ENCODE measurements at regions not wholly inside any gene's neighbourhood (a gene's known extent, or its start where the extent isn't known, plus 50 kb on each side); places are given as distances from the start of the nearest gene placed in this dataset.

DNA sequence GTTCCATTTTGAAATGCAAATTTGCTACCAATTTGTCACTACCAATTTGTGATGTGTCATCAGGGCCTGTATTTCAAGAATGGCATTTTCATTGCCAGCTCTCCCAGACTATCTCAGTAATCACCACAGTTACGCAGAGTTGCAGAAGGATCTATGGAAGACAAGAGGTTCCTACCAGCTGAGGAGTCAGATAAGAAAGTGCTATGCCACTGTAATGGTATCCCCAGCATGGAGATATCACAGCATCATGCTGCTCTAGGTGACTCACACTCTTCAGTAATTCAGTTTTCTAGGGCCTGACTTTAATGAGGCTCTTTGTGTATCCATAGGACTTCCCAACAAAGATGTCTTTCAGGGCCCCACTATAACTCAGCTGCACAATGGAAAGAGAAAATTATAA is 490.3 kb downstream of the ARHGEF28 start:
- TF ChIP-seq, protein P1, sequence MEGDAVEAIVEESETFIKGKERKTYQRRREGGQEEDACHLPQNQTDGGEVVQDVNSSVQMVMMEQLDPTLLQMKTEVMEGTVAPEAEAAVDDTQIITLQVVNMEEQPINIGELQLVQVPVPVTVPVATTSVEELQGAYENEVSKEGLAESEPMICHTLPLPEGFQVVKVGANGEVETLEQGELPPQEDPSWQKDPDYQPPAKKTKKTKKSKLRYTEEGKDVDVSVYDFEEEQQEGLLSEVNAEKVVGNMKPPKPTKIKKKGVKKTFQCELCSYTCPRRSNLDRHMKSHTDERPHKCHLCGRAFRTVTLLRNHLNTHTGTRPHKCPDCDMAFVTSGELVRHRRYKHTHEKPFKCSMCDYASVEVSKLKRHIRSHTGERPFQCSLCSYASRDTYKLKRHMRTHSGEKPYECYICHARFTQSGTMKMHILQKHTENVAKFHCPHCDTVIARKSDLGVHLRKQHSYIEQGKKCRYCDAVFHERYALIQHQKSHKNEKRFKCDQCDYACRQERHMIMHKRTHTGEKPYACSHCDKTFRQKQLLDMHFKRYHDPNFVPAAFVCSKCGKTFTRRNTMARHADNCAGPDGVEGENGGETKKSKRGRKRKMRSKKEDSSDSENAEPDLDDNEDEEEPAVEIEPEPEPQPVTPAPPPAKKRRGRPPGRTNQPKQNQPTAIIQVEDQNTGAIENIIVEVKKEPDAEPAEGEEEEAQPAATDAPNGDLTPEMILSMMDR (IDR thresholded peaks at IDR 0.05) = no peak
- TF ChIP-seq POLR2A (IDR thresholded peaks at IDR 0.05) (no peak), EP300 (IDR thresholded peaks at IDR 0.05) (no peak)

All from ovary (tissue), 3 donors.